Right lobe of liver (tissue), 6 donors: ENCODE measurements at regions not wholly inside any gene's neighbourhood (a gene's known extent, or its start where the extent isn't known, plus 50 kb on each side); places are given as distances from the start of the nearest gene placed in this dataset.

ENCODE experiments used
- ATAC-seq, 4 donors: fragments of 200-7000 bp; cut with Tn5 transposase; one replicate each; pipeline ENCODE4 v1.9.1; 2020; ENCODE audit warnings: mild to moderate bottlenecking in 4 of 4, moderate library complexity in 4 of 4
- DNase-seq, 3 donors: peaks; one replicate each; pipeline ENCODE4 v3.0.0-alpha.2; 2020
- H3K27ac ChIP-seq, 3 donors: fragments of 200-600 bp; one replicate each; pipeline ENCODE4 v1.8.0; 2022
- H3K27me3 ChIP-seq, 2 donors: fragments of 200-600 bp; one replicate each; pipeline ENCODE4 v1.8.0; 2022
- H3K36me3 ChIP-seq, 4 donors: fragments of 200-600 bp; sonication (generic) in 1 of 4; one replicate each; pipeline versions ENCODE4 v1.5.1 to v1.8.0; 2017 to 2022; ENCODE audit warnings: control low read depth in 1 of 4
- H3K4me1 ChIP-seq, 4 donors: fragments of 200-600 bp; sonication (generic) in 1 of 4; one replicate each; pipeline versions ENCODE4 v1.5.1 to v1.8.0; 2017 to 2022; ENCODE audit warnings: control low read depth in 1 of 4
- H3K4me3 ChIP-seq, 3 donors: fragments of 200-600 bp; one replicate each; pipeline ENCODE4 v1.8.0; 2022
- H3K9me3 ChIP-seq, 4 donors: fragments of 200-600 bp; sonication (generic) in 1 of 4; one replicate each; pipeline versions ENCODE4 v1.5.1 to v1.8.0; 2017 to 2022; ENCODE audit warnings: control low read depth in 1 of 4
- CTCF ChIP-seq, 4 donors: fragments of 200-600 bp in 3 of 4; fragments of 450-650 bp in 1 of 4; IDR thresholded peaks; one replicate each; pipeline versions ENCODE4 v1.5.1 to v1.8.0; 2016 to 2022; ENCODE audit warnings: antibody characterized with exemption in 4 of 4, mild to moderate bottlenecking in 2 of 4
- POLR2A ChIP-seq: fragments of 450-650 bp; IDR thresholded peaks from one replicate; pipeline ENCODE4 v1.6.1; 2017; ENCODE audit warnings: antibody characterized with exemption, mild to moderate bottlenecking
- WGBS: methylation state at CpG from one replicate; pipeline ENCODE4 v1.1.6; 2018; ENCODE audit warnings: low coverage, low lambda C conversion rate; ENCODE audit not compliant: insufficient coverage; ENCODE audit errors: missing lambda C conversion rate; 5-methylcytosine and 5-hydroxymethylcytosine counted together
- intact Hi-C, 2 donors: fragments of 100-400 bp; cut with DNase I; formaldehyde crosslinking; loops; one replicate each; pipeline versions ENCODE4 v1.11.2 to v1.14.1; 2022
- donor health status: DM: no; HTN: yes; CAD: no.
- donor health status: DM: no; HTN: no; CAD: no.
- donor health status: DM: no; HTN: no; CAD: no.
- donor health status: DM: no; HTN: yes; CAD: no.
- donor health status: DM: no; HTN: yes; CAD: no.

- Histone ChIP-seq H3K27ac (no peak overlapping the region), H3K4me3 (no peak overlapping the region), H3K9me3 (no peaks in the 10 kb centered on the region), H3K27me3 (no peaks in the 10 kb centered on the region), H3K4me1 (no peaks in the 10 kb centered on the region), H3K36me3 (no peaks in the 10 kb centered on the region)
- peak in 1 of 4 donors; percentile 73 for ATAC-seq
- peak in 1 of 3 donors; percentile 78 for DNase-seq
- intact Hi-C loops = no loop called here
- WGBS = no CpG with 5 or more reads among the region's 69 CpGs
- TF ChIP-seq POLR2A = no peak
- TF ChIP-seq CTCF (IDR thresholded peaks at IDR 0.05) = no peak
These were observed 303.5 kb upstream of the HSFY2 start for GRCh38 chrY:19076846-19077697.

GRCh38 chrY:19075471-19076253 lies 302.1 kb upstream of the HSFY2 start:
- H3K27ac ChIP-seq = no peak overlapping the region
- H3K4me3 ChIP-seq = no peak overlapping the region
- no peaks in the 10 kb centered on the region for H3K4me1 ChIP-seq
- H3K36me3 ChIP-seq = no peaks in the 10 kb centered on the region
- H3K27me3 ChIP-seq = no peaks in the 10 kb centered on the region
- TF ChIP-seq CTCF (IDR thresholded peaks at IDR 0.05) (no peak), POLR2A (no peak)
- no peaks in the 10 kb centered on the region for H3K9me3 ChIP-seq
- no CpG with 5 or more reads among the region's 28 CpGs for WGBS
- DNase-seq (peak in 1 of 3 donors; percentile 87), ATAC-seq (peak in 1 of 4 donors; percentile 91)
- intact Hi-C loops = no loop called here

- no peaks in the 10 kb centered on the region for H3K36me3 ChIP-seq
- ATAC-seq = no peak
- TF ChIP-seq POLR2A (no peak), CTCF (IDR thresholded peaks at IDR 0.05) (no peak)
- no peak overlapping the region for H3K4me3 ChIP-seq
- intact Hi-C loops = no loop called here
- H3K27ac ChIP-seq = no peak overlapping the region
- no peaks in the 10 kb centered on the region for H3K27me3 ChIP-seq
- no peaks in the 10 kb centered on the region for H3K4me1 ChIP-seq
- DNase-seq = no peak
- H3K9me3 ChIP-seq = no peaks in the 10 kb centered on the region
These were observed 293.9 kb upstream of the HSFY2 start for GRCh38 chrY:19067435-19067834.

GRCh38 chrY:19066447-19067190 lies 293.1 kb upstream of the HSFY2 start:
- H3K4me1 ChIP-seq = no peaks in the 10 kb centered on the region
- no peak overlapping the region for H3K27ac ChIP-seq
- WGBS = no CpG with 5 or more reads among the region's 9 CpGs
- H3K27me3 ChIP-seq = no peaks in the 10 kb centered on the region
- no peak overlapping the region for H3K4me3 ChIP-seq
- H3K9me3 ChIP-seq = no peaks in the 10 kb centered on the region
- DNase-seq (peak in 1 of 3 donors; percentile 49), ATAC-seq (peak in 1 of 4 donors; percentile 94)
- intact Hi-C loops = no loop called here
- H3K36me3 ChIP-seq = no peaks in the 10 kb centered on the region
- TF ChIP-seq POLR2A (no peak), CTCF (IDR thresholded peaks at IDR 0.05) (no peak)
